ENCODE measurements at regions not wholly inside any gene's neighbourhood (a gene's known extent, or its start where the extent isn't known, plus 50 kb on each side); places are given as distances from the start of the nearest gene placed in this dataset.

DNA sequence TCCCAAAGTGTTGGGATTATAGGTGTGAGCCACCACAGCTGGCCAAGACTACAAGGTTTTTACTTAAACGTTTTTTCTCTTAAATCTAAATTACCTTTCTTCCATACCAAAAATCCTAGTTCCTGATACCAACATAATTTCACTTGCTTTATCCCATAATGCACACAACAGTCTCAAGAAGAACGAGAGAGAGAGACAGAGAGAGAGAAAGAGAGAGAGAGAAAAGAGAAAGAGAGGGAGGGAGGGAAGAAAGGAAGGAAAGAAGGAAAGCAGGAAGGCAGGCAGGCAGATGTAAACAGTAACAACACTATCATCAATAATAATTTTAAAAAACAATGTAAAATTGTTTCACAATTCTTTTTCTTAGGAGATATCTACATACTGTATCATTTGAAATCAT lies 118.4 kb downstream of the BTG1 start:
- TF ChIP-seq, protein P1, sequence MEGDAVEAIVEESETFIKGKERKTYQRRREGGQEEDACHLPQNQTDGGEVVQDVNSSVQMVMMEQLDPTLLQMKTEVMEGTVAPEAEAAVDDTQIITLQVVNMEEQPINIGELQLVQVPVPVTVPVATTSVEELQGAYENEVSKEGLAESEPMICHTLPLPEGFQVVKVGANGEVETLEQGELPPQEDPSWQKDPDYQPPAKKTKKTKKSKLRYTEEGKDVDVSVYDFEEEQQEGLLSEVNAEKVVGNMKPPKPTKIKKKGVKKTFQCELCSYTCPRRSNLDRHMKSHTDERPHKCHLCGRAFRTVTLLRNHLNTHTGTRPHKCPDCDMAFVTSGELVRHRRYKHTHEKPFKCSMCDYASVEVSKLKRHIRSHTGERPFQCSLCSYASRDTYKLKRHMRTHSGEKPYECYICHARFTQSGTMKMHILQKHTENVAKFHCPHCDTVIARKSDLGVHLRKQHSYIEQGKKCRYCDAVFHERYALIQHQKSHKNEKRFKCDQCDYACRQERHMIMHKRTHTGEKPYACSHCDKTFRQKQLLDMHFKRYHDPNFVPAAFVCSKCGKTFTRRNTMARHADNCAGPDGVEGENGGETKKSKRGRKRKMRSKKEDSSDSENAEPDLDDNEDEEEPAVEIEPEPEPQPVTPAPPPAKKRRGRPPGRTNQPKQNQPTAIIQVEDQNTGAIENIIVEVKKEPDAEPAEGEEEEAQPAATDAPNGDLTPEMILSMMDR (IDR thresholded peaks at IDR 0.05; ENCODE audit: insufficient read depth, low read length, severe bottlenecking): no peak
- FAIRE-seq: no peak
- no peaks in the 10 kb centered on the region for H3K27me3 ChIP-seq (ENCODE audit: control insufficient read depth, insufficient read depth, low read length)

DNA sequence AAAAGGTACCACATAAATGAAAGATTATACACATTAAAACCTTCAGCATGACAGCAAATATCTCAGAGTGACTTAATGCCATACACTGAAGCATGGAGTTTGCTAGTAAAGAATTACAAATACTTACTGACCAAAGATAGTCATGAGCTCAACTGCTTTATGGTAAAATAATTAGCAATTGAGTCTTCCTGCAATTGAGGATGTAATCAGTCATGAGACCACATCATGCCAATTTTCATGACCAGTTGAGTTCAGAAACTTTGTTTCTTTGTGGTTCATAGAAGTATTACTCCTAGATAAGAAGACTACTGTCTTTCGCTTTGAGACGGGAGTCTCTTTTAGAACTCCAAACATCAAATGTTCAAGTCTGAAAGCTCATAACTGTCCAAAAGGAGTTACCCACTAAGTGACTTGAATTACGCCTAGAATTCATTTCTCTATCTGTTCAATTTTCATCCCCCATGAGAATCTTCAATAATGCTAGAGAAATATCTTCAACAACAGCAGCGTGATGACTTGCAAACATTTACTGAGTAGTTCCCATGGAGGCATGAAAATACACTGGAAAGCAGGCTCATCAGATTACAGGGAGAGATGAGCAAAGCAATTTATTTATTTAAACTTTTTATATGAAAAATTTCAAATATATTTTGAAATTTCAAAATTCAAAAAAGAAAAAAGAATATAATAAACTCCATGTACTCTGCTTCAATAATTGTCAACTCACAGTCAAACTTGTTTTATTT lies 120.0 kb downstream of the BTG1 start:
- no peaks in the 10 kb centered on the region for H3K36me3 ChIP-seq (ENCODE audit: control insufficient read depth, insufficient read depth, low read length)
- TF ChIP-seq, protein P1 (IDR thresholded peaks at IDR 0.05; ENCODE audit: insufficient read depth, low read length, severe bottlenecking): no peak
- no peak for DNase-seq (ENCODE audit: low read depth)
- H3K27me3 ChIP-seq (ENCODE audit: control insufficient read depth, insufficient read depth, low read length): no peaks in the 10 kb centered on the region
- no peak overlapping the region for H3K4me3 ChIP-seq (ENCODE audit: low read depth, low read length)
- no peak for FAIRE-seq

More for the DNA sequence above, 118.4 kb downstream of the BTG1 start:
- Histone ChIP-seq H3K4me3 (ENCODE audit: low read depth, low read length) (no peak overlapping the region), H3K36me3 (ENCODE audit: control insufficient read depth, insufficient read depth, low read length) (no peaks in the 10 kb centered on the region)
- no peak for DNase-seq (ENCODE audit: low read depth)

DNA sequence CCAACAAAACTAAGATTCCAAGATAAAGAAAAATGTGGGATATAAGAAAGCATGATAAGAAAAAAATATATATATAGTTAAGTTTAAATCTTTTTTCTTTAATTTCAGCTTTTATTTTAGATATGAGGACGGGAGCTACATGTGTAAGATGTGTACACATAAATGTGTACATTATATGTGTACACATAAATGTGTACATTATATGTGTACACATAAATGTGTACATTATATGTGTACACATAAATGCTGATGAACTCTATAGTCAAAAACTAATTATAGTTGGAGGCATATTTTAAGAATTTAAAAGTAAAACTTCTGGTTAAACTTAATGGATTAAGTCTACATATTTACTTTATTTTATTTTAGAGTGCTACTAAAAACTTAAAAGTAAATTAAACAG lies 123.6 kb downstream of the BTG1 start:
- no peak for FAIRE-seq
- no peak for DNase-seq (ENCODE audit: low read depth)
- Histone ChIP-seq H3K36me3 (ENCODE audit: control insufficient read depth, insufficient read depth, low read length) (no peaks in the 10 kb centered on the region), H3K4me3 (ENCODE audit: low read depth, low read length) (no peak overlapping the region), H3K27me3 (ENCODE audit: control insufficient read depth, insufficient read depth, low read length) (no peaks in the 10 kb centered on the region)
- TF ChIP-seq, protein P1 (IDR thresholded peaks at IDR 0.05; ENCODE audit: insufficient read depth, low read length, severe bottlenecking): no peak

DNA sequence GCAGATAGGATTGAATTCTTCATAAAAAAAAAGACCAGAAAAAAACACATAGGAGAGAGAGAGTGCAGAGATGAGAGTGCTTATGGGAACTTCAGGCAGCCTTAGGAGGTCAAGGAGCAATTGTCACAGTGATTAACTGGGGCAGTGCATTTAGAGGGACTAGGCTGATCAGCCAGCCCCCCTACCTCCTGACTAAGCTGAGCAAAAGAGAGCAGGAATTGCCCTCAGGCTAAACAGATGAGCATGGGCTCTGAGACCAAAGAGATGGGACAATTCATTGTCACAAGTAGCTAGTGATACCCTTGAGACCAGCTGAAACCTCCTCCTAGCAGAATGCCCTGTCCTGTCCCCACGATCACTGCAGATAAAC lies 124.0 kb downstream of the BTG1 start:
- FAIRE-seq (no peak), DNase-seq (ENCODE audit: low read depth) (no peak)
- Histone ChIP-seq H3K4me3 (ENCODE audit: low read depth, low read length) (no peak overlapping the region), H3K36me3 (ENCODE audit: control insufficient read depth, insufficient read depth, low read length) (no peaks in the 10 kb centered on the region), H3K27me3 (ENCODE audit: control insufficient read depth, insufficient read depth, low read length) (no peaks in the 10 kb centered on the region)
- TF ChIP-seq, protein P1 (IDR thresholded peaks at IDR 0.05; ENCODE audit: insufficient read depth, low read length, severe bottlenecking): no peak

DNA sequence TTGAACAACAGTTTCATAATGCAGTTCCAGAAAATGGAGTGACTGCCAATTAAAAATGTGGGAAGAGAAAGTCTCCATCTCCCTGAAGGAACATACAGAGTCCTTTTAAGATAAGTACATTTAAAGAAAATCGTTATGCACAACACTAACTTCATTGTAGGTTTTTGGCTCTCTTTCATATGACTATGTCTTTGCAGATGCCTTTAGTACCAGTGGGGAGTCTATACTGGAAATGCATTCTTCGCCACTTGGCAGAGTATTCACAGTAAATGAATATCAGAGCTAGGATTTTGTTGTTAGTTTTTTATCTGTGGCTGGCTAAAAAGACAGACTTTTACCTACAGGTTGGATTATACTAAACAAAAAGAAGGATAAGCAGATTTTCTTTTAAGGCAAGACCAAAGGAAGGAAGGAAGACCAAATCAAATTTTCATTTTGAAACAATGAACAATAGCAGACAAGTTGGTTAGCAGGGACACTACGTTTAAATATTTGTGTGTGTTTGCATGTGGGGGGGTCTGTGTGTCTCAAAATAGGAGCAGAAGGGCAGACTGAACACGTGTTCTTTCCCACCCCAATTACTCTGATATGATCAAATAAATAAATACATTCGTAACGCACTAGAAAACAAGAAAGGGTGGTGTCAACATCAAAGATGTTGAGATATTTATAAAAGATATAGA lies 124.5 kb downstream of the BTG1 start:
- TF ChIP-seq, protein P1 (IDR thresholded peaks at IDR 0.05; ENCODE audit: insufficient read depth, low read length, severe bottlenecking): no peak
- H3K4me3 ChIP-seq (ENCODE audit: low read depth, low read length): no peak overlapping the region
- FAIRE-seq (no peak), DNase-seq (ENCODE audit: low read depth) (no peak)
- H3K36me3 ChIP-seq (ENCODE audit: control insufficient read depth, insufficient read depth, low read length): no peaks in the 10 kb centered on the region
- no peaks in the 10 kb centered on the region for H3K27me3 ChIP-seq (ENCODE audit: control insufficient read depth, insufficient read depth, low read length)

Measured in bronchial epithelial cell (primary cell).